ENCODE measurements at regions not wholly inside any gene's neighbourhood (a gene's known extent, or its start where the extent isn't known, plus 50 kb on each side); places are given as distances from the start of the nearest gene placed in this dataset.

GRCh38 chr15:47529241-47529640 lies 188.1 kb upstream of the SEMA6D start:
- intact Hi-C loops (cut with DNase I) = loop anchor here (10.0 kb wide), 1 partner anchor 56 kb away; no protein-coding TSS in a partner anchor
- H3K27ac ChIP-seq = no peak overlapping the region
- DNase-seq (no peak), ATAC-seq (no peak)
- no peak for TF ChIP-seq POLR2A (IDR thresholded peaks at IDR 0.05)
- TF ChIP-seq, protein P1, sequence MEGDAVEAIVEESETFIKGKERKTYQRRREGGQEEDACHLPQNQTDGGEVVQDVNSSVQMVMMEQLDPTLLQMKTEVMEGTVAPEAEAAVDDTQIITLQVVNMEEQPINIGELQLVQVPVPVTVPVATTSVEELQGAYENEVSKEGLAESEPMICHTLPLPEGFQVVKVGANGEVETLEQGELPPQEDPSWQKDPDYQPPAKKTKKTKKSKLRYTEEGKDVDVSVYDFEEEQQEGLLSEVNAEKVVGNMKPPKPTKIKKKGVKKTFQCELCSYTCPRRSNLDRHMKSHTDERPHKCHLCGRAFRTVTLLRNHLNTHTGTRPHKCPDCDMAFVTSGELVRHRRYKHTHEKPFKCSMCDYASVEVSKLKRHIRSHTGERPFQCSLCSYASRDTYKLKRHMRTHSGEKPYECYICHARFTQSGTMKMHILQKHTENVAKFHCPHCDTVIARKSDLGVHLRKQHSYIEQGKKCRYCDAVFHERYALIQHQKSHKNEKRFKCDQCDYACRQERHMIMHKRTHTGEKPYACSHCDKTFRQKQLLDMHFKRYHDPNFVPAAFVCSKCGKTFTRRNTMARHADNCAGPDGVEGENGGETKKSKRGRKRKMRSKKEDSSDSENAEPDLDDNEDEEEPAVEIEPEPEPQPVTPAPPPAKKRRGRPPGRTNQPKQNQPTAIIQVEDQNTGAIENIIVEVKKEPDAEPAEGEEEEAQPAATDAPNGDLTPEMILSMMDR (IDR thresholded peaks at IDR 0.05) = no peak
- WGBS, 2 donors = 47 to 81% methylated on average over 1 of the region's 1 CpG
- H3K4me3 ChIP-seq = no peak overlapping the region
- no peaks in the 10 kb centered on the region for H3K36me3 ChIP-seq (replicated peaks in 1 of 2; ENCODE audit: insufficient read depth in 1 of 2, low read depth in 2 of 2)
- no peaks in the 10 kb centered on the region for H3K4me1 ChIP-seq
- H3K27me3 ChIP-seq = no peaks in the 10 kb centered on the region
- no peaks in the 10 kb centered on the region for H3K9me3 ChIP-seq

DNA sequence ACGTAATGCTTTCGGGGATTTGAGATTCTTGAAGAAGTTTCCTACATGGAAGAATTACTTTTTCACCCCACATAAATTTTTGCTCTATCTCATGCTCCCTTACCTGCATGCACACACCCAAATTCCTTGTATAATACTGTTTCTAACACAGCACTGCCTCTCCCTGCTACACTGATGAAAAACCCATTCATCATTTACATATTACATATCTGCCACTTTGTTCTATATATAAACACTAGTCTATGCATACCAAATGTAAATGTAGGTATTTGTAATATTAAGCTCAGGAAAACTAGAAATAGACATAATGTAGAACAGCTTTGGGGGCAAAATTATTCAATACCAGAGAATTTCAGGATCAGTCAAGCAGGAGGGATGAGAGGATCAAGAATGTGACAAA lies 182.6 kb upstream of the SEMA6D start:
- TF ChIP-seq, protein P1 (IDR thresholded peaks at IDR 0.05) = no peak
- TF ChIP-seq POLR2A (IDR thresholded peaks at IDR 0.05) = no peak
- Histone ChIP-seq H3K27me3 (no peaks in the 10 kb centered on the region), H3K4me1 (no peaks in the 10 kb centered on the region), H3K27ac (no peak overlapping the region), H3K36me3 (replicated peaks in 1 of 2; ENCODE audit: insufficient read depth in 1 of 2, low read depth in 2 of 2) (no peaks in the 10 kb centered on the region), H3K4me3 (no peak overlapping the region), H3K9me3 (no peaks in the 10 kb centered on the region)
- whole genome bisulfite sequencing, 2 donors = 87 to 88% methylated on average over 2 of the region's 2 CpGs
- DNase-seq (no peak), ATAC-seq (no peak)
- intact Hi-C loops (cut with DNase I) = no loop called here

GRCh38 chr15:47541562-47541961 lies 175.7 kb upstream of the SEMA6D start:
- ATAC-seq = no peak
- H3K27ac ChIP-seq = no peak overlapping the region
- 61 to 71% methylated on average over 2 of the region's 2 CpGs for WGBS, 2 donors
- H3K9me3 ChIP-seq = no peaks in the 10 kb centered on the region
- TF ChIP-seq, protein P1 (IDR thresholded peaks at IDR 0.05) = no peak
- no peak for TF ChIP-seq POLR2A (IDR thresholded peaks at IDR 0.05)
- H3K36me3 ChIP-seq (replicated peaks in 1 of 2; ENCODE audit: insufficient read depth in 1 of 2, low read depth in 2 of 2) = no peaks in the 10 kb centered on the region
- H3K4me1 ChIP-seq = no peaks in the 10 kb centered on the region
- no peaks in the 10 kb centered on the region for H3K27me3 ChIP-seq
- H3K4me3 ChIP-seq = no peak overlapping the region
- intact Hi-C loops (cut with DNase I) = no loop called here
- no peak for DNase-seq

DNA sequence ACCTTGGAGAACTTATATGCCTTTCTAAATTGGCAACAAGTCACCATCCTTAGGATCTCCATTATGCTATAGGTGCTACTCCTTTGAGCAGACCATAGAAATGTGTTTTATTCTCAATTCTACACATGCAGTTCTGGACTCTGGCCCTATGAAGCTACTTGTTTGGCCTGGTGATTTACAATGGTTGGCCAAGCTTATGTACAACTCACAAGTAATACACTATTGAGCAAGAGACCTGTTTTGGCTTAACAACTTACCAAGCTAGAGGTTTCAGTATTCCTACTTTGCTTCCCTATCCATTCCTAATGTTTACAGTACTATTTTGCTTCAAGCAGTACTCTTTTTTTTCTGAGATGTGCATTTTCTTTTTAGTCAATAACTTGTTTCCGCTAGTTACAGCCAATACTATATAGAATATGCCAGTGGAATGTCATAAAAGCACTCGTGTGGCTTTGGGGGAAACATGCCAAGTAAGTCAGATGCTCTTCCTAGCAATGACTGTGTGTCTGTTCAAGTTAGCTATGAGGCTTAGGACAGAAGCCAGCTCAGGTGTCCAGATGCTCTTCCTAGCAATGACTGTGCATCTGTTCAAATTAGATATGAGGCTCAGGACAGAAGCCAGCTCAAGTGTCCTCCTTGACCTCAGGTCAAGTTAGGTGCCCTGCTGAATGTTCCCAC lies 174.9 kb upstream of the SEMA6D start:
- H3K9me3 ChIP-seq = no peaks in the 10 kb centered on the region
- TF ChIP-seq, protein P1 (IDR thresholded peaks at IDR 0.05) = no peak
- TF ChIP-seq POLR2A (IDR thresholded peaks at IDR 0.05) = no peak
- intact Hi-C loops (cut with DNase I) = no loop called here
- 64 to 76% methylated on average over 2 of the region's 2 CpGs for WGBS, 2 donors
- no peaks in the 10 kb centered on the region for H3K4me1 ChIP-seq
- H3K27ac ChIP-seq = no peak overlapping the region
- ATAC-seq (no peak), DNase-seq (no peak)
- H3K36me3 ChIP-seq (replicated peaks in 1 of 2; ENCODE audit: insufficient read depth in 1 of 2, low read depth in 2 of 2) = no peaks in the 10 kb centered on the region
- H3K4me3 ChIP-seq = no peak overlapping the region
- no peaks in the 10 kb centered on the region for H3K27me3 ChIP-seq

- ATAC-seq = no peak
- no peak overlapping the region for H3K4me3 ChIP-seq
- intact Hi-C loops (cut with DNase I) = no loop called here
- no peaks in the 10 kb centered on the region for H3K27me3 ChIP-seq
- TF ChIP-seq, protein P1 (IDR thresholded peaks at IDR 0.05) = no peak
- TF ChIP-seq POLR2A (IDR thresholded peaks at IDR 0.05) = no peak
- DNase-seq = peak in 2 of 4 donors; percentile 3 to 31
- no peaks in the 10 kb centered on the region for H3K4me1 ChIP-seq
- H3K36me3 ChIP-seq (replicated peaks in 1 of 2; ENCODE audit: insufficient read depth in 1 of 2, low read depth in 2 of 2) = no peaks in the 10 kb centered on the region
- no peaks in the 10 kb centered on the region for H3K9me3 ChIP-seq
- no peak overlapping the region for H3K27ac ChIP-seq
- 37 to 40% methylated on average over 1 of the region's 1 CpG for WGBS, 2 donors
These were observed 169.1 kb upstream of the SEMA6D start for GRCh38 chr15:47548231-47548630.

All from body of pancreas (tissue), 4 donors.